GM18511 (cell line): ENCODE measurements at regions not wholly inside any gene's neighbourhood (a gene's known extent, or its start where the extent isn't known, plus 50 kb on each side); places are given as distances from the start of the nearest gene placed in this dataset.

Experiments
- ATAC-seq: cut with Tn5 transposase; IDR thresholded peaks from one replicate; pipeline ENCODE4 v1.9.1; 2021; ENCODE audit warnings: mild to moderate bottlenecking, moderate library complexity; ENCODE audit not compliant: unreplicated experiment

DNA sequence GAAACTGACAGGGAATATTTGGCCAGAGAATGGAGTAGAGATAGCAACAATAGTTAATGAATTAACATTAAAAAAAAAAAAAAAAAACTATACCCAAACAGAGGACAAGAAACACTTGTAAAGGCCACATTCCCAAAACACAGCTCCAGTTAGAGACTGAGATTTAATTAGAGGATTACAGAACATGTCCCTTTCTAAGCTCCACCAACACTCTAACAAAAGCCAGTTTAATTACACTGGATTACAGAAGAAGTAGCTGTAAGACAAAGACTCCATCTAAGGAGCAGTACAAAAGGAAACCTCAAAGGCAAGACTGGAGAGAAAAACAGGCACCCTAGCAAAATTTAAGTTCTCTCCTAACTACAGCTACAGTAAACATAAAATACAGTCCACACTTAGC, 1247.7 kb upstream of the AGA start:
- no peak for ATAC-seq

DNA sequence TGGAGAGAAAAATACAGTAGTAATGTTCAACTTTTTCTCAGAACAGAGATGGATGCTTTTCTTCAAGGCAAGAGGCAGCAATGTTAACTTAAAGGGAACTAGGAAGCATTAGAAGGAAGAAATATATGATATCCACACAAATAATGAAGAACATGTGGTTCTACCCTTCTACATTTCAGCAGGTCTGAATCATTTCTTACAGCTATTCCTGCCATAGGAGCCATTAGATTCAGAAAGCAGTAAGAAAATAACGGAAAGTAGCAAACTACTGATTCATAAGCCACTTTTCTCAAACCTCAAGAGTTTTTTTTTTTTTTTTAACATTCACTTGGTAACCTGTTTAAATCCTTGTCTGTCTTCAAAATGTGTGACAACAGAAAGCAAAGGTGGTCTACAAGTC, 1251.6 kb upstream of the AGA start:
- no peak for ATAC-seq

- no peak for ATAC-seq
These were observed 1254.3 kb upstream of the AGA start for GRCh38 chr4:178696515-178696914.

DNA sequence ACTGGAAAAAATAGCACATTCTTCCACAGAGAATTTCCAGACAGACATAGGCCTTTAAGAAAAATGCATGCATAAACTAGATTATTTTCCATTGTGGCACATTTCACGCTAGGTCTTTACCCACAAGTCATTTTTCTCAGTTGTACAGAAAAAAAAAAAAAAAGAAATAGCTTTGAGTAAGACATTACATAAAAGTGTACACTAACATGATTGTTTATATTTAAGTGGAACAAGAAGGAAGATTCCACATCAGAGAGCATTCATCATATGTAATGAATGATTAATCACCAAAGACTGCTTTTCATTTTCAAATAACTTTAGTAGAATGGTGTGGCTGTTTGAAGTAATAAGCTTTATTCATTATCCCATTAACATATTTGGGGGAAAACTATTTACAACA, 1270.2 kb upstream of the AGA start:
- no peak for ATAC-seq

DNA sequence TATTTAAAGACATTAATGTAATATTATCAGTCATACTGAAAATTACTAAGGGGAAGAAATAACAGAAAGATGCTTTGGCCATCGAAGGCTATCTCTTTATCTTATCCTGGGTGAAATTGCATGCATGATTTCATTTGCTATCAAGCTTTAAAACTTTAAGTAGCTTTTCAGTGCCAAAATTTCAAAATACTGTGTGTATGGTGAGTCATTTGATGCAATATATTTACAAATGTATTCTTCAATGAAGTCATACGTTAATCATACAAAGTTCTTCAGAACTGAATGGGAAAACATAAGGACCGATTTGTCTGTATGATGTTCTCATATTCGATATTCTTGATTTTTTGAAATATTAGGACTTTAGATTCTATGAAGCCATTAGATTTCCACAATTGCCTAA, 1295.8 kb upstream of the AGA start:
- no peak for ATAC-seq

GRCh38 chr4:178745203-178745602, 1303.0 kb upstream of the AGA start:
- no peak for ATAC-seq

DNA sequence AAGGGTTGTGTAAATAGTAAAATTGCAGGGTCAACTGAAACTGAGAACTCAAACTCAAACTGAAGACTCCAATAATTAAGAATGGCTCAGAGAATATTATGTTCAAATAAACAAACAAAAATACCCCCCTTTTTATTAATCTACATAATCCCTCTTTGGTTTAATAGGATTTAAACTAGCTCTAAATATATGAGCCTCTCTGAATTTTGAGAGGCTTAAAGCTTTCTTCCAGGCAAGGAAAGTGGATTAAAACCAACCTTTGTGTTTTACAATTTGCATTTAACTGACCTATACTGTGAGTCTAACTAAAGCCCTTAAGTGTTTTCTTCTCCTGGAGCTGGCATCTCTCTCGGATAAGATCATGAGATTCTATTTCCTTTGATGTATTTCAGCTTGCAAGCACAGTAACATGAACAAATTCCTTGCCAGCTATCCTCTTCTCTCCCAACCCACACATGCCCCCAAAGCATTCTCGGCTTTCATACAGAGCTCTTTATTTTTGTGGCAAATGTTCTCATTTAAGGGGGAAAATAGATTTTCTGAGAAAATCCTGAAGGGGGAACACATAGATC, 1310.8 kb upstream of the AGA start:
- ATAC-seq, result no peak

DNA sequence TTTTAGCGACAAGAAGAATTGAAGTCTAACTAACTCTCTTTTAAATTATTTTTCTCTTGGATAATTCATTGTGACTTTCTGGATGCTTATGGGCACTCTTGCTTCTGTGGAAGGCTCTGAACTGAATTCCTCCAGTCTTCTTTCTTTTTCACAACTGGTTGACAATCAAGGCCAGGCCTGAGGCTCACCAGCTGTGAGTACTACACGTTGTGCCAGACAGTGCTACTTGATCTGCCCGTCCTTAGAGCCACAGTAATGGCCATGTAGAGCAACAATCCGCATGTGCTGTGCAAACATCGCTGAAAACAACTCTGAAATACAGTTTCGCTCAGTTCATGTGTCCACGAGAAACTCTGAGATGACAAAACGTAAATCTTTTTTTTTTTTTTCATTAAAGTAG, 1336.3 kb upstream of the AGA start:
- no peak for ATAC-seq

DNA sequence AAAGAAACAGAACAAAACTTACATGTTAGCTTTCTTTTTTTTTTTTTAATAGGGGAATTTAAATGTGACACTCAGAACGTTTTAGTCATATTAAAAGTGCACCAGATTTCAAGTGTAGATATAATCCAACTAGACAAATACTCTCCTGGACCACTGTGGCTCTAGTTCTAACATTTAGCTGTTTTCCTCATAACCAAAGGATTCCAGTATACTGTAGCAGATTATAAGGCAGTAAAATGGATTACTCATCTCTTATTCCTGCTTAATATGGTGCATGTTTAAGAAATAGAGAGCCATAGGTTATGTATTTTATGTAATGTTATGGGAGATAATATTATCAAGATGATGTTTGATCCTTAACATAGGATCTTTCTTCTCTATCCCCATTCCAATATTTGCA, 1339.5 kb upstream of the AGA start:
- ATAC-seq, result no peak

GRCh38 chr4:178784491-178784890, 1342.3 kb upstream of the AGA start:
- ATAC-seq, result no peak

GRCh38 chr4:178789279-178789678, 1347.0 kb upstream of the AGA start:
- no peak for ATAC-seq

- no peak for ATAC-seq
These were observed 1357.0 kb upstream of the AGA start for GRCh38 chr4:178799204-178799603.

- ATAC-seq, result no peak
These were observed 1365.9 kb upstream of the AGA start for GRCh38 chr4:178808106-178808505.

- ATAC-seq, result no peak
These were observed 1367.7 kb upstream of the AGA start for GRCh38 chr4:178809921-178810320.

DNA sequence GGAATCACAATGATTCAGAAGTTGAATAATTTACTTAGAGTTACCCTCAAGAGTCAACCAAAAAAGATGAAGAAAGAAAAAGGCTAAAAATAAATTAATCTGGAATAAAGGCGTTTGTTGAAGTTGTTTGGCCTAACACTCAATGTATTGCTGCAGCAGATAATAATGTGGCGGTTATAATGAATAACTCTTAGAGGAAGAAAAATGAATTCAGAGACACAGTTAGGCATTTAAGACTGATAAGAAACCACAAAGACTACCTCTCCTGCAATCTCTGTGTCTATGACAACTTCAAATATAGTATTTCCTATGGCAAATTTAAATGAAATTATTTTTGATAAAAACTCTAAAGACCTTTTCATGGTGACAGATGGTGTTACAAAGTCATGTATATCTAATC, 1369.1 kb upstream of the AGA start:
- no peak for ATAC-seq

GRCh38 chr4:178812866-178813265, 1370.6 kb upstream of the AGA start:
- no peak for ATAC-seq

GRCh38 chr4:178814908-178815307, 1372.7 kb upstream of the AGA start:
- ATAC-seq, result no peak

- no peak for ATAC-seq
These were observed 1381.5 kb upstream of the AGA start for GRCh38 chr4:178823673-178824295.

- ATAC-seq, result no peak
These were observed 1394.6 kb upstream of the AGA start for GRCh38 chr4:178836865-178837264.

GRCh38 chr4:178838776-178839175, 1396.5 kb upstream of the AGA start:
- no peak for ATAC-seq

GRCh38 chr4:178856139-178856800, 1414.0 kb upstream of the AGA start:
- no peak for ATAC-seq

DNA sequence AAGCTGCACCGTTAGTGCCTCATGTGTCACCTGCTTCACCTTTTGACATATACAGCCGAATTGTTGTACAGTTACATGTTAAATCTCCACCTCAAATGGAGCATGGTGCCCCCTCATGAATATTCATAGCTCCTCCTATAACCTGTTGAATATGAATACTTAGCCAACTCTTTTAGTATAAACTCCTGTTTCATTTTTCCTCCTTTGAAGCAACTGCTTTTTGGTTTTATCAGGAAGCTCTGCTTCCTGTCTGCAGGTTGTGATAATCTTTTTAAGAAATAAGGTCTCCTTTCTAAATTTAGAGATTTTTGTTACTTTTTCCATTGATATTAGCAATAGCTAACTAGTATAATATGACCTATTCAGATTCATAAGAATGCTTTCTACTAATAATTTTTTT, 1429.2 kb upstream of the AGA start:
- no peak for ATAC-seq

DNA sequence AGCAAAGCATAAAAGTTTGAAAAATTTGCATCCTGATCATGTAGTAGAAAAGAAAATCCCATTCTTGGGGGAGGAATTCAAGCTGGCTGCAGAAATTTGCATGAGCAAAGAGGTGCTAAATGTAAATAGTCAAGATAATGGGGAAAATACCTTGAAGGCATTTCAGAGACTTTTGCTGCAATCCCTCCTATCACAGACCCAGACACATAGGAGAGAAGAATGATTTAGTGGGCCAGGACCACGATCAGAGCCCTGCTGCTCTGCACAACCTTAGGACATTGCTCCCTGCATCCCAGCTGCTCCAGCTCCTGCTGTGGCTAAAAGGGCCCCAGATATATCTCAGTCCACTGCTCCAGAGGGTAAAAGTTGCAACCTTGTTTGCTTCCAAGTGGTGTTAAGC, 1439.7 kb upstream of the AGA start:
- no peak for ATAC-seq
